NCI-H460 (cell line): ENCODE measurements at regions not wholly inside any gene's neighbourhood (a gene's known extent, or its start where the extent isn't known, plus 50 kb on each side); places are given as distances from the start of the nearest gene placed in this dataset.
A peak's percentile ranks its signal among the peaks of the same experiment; 100 is the strongest.

ENCODE experiments used
- DNase-seq: peaks from one replicate; pipeline ENCODE4 v3.0.0-alpha.2; 2016; ENCODE audit warnings: low read depth; ENCODE audit errors: extremely low read depth

- no peak for DNase-seq
Measured at GRCh38 chr1:231108516-231109302, 53.1 kb upstream of the TRIM67 start.

DNA sequence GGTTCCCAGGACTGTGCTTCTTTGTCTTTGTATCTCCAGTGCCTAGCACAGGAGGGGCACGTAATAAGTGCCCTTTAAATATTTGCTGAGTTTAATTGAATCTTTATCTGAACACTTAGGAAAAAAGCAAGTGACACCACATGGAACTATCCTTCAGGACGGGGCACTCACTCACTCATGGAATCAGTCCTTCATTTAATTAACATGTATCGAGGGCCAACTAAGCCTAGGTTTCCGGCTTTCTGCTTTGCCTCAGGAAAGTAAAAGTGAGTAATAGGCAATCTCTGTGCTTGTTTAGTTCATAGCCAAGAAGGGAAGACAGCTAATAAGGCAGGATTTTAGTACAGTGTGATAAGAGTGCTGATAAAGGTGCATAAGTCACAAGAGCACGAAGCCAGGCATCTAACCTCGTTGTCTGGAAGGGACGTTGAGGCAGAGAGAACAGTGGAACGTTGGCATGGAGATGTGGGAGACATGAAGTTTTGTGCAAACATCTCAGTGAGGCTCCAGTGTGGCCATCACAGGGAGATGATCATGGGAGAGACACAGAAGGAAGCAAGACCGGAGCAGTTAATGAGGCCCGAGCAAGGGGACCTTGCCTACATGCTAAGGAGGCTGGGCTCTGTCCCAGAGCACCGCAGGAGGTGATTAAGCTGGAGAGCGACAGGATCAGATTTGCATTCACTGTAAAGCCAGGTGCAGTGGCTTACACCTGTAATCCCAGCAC is 54.1 kb upstream of the TRIM67 start:
- DNase-seq: no peak

- DNase-seq: no peak
Measured at GRCh38 chr1:231107151-231107550, 54.7 kb upstream of the TRIM67 start.

DNA sequence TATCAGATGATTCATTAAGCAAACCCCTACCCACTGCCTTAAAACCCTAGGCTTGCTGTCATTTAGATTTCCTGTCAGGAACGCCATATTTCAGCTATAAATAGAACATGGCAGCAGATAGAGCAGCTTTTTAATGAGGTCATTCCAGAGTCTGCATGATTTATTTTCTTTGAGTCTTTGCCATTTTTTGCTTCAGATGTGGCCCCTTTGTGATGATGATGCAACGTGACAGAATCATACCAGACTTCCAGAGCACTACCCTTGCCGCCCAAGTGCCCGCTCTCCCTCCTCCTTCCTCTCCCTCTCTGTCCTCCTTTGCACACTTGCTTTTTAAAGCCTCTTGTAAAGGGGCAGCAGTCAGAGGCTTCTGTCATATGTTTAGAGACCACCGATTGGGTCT is 55.5 kb upstream of the TRIM67 start:
- peak; percentile 77 for DNase-seq

DNA sequence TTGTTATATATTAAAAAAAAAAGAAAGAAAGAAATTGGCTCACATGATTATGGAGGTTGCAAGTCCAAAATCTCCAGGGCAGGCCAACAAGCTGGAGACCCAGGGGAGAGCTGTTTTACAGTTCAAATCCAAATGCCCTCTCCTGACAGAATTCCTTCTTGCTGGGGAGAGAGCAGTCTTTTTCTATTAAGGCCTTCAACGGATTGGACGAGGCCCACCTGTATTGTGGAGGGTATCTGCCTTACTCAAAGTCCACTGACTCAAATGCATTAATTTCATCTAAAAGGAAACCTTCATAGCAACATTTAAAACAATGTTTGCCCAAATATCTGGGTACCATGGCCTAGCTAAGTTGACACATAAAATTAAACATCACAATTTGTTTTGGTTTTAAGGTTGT is 56.9 kb upstream of the TRIM67 start:
- DNase-seq: no peak

GRCh38 chr1:231103961-231104360 is 57.9 kb upstream of the TRIM67 start:
- no peak for DNase-seq

- DNase-seq: no peak
Measured at GRCh38 chr1:231099996-231100767, 60.1 kb upstream of the FAM89A start.

DNA sequence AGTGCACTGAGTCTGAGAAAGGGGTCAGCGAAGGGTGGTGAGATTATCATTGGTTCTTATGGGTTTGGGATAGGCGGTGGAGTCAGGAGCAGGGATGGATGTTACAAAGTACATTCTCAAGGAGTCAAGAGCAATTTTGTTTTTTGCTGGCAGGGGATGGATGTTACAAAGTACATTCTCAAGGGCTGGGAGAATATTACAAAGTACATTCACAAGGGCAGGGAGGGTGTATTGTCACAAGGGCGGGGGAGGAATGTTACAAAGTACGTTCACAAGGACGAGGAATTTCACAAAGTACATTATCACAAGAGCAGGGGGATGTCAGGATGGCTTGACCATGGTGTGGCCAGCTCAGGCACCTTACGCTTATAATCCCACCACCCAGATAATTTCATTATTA is 59.3 kb upstream of the FAM89A start:
- DNase-seq: no peak

DNA sequence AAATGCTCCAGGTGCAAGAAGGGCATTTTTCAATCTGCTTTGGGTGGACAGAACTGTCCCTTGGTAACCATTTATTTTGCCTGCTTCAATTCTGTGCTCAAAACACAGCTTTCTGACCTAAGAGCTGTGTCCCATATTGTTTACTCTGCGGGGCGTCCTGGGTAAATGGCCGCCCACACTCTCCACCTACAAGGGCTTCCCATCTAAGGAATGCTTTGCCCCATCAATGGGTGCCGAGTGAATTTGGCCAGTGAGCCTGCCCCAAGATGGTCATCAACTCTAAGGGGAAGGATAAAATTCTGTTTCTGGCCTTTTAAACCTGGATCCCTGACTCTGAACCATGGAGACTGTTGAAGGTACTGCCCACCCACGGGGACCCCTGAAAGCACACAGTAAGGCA is 55.5 kb upstream of the FAM89A start:
- DNase-seq: no peak

DNA sequence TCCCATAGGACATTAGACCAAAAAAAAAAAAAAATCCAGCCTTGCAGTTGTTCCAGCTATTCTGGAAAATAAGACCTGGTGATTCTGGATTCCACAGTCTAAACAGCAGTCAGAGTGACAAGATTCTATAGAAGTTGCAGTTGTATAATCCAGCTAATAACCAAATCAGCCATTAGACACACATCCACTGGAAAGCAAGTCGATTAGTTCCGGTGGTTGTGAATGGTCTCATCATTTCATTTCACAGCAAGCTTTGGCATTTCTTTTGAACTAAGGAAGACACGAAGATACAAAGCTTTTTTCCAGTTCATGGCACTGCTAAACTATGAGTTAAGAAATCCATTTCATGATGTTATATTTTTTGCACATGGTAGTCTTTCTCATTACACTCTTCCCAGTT is 54.4 kb upstream of the FAM89A start:
- DNase-seq: no peak

DNA sequence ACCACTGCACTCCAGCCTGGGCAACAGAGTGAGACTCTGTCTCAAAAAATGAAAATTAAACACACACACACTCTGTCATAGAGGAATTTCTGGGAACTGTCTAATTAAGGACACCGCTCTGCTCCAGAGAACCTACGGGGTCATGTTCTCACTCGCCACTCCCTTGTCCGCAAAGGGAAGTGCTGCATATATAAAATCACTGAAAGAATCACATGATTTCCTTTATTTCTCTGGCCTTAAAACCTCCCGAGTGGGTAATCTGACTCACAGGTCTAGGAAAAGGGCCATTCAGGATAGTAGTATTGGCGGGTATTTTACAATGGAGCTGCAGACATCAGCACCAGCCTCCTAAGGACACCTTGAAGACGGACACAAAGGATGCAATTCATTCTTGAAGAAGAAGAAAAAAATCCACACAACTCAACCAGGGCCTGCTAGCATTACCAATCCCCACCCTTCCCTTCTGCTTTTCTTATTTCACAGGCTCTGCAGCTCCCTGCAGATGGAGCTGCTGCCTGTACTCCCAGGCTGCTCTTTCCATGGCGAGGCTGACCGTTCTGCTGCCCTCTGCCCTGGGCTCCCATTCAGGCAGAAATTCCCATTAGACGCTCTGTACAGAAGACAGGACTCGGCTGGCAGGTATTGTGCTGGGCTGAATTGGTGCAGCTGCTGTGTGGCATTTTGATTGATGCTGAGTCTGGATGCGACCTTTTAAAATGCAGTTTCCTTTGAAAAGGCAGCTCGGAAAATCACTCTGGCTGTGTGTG is 53.3 kb upstream of the FAM89A start:
- peak; percentile 36 for DNase-seq

GRCh38 chr1:231092380-231092779 is 52.3 kb upstream of the FAM89A start:
- no peak for DNase-seq

GRCh38 chr1:231091831-231092301 is 51.8 kb upstream of the FAM89A start:
- peak; percentile 66 for DNase-seq

- no peak for DNase-seq
Measured at GRCh38 chr1:231091415-231091814, 51.4 kb upstream of the FAM89A start.
